ENCODE measurements at regions not wholly inside any gene's neighbourhood (a gene's known extent, or its start where the extent isn't known, plus 50 kb on each side); places are given as distances from the start of the nearest gene placed in this dataset.

- DNase-seq (ENCODE audit: low spot score): no peak
- in situ Hi-C loops (cut with MboI; ENCODE audit: low pct_unique_long_range_greater_than_20kb, low sequenced_read_pairs, unreplicated experiment): no loop called here
- no peak for TF ChIP-seq CTCF (IDR thresholded peaks at IDR 0.05; ENCODE audit: extremely low read depth, insufficient read depth, missing control alignments)
These were observed 747.3 kb upstream of the CELF2 start for GRCh38 chr10:10270126-10271050.

GRCh38 chr10:10271639-10272192 lies 746.0 kb upstream of the CELF2 start:
- DNase-seq (ENCODE audit: low spot score): no peak
- in situ Hi-C loops (cut with MboI; ENCODE audit: low pct_unique_long_range_greater_than_20kb, low sequenced_read_pairs, unreplicated experiment): no loop called here
- no peak for TF ChIP-seq CTCF (IDR thresholded peaks at IDR 0.05; ENCODE audit: extremely low read depth, insufficient read depth, missing control alignments)

GRCh38 chr10:10273661-10274060 lies 744.0 kb upstream of the CELF2 start:
- in situ Hi-C loops (cut with MboI; ENCODE audit: low pct_unique_long_range_greater_than_20kb, low sequenced_read_pairs, unreplicated experiment): no loop called here
- DNase-seq (ENCODE audit: low spot score): no peak
- no peak for TF ChIP-seq CTCF (IDR thresholded peaks at IDR 0.05; ENCODE audit: extremely low read depth, insufficient read depth, missing control alignments)

- TF ChIP-seq CTCF (IDR thresholded peaks at IDR 0.05; ENCODE audit: extremely low read depth, insufficient read depth, missing control alignments): no peak
- in situ Hi-C loops (cut with MboI; ENCODE audit: low pct_unique_long_range_greater_than_20kb, low sequenced_read_pairs, unreplicated experiment): no loop called here
These were observed 737.8 kb upstream of the CELF2 start for GRCh38 chr10:10279906-10280305.

GRCh38 chr10:10292501-10292900 lies 725.2 kb upstream of the CELF2 start:
- no peak for TF ChIP-seq CTCF (IDR thresholded peaks at IDR 0.05; ENCODE audit: extremely low read depth, insufficient read depth, missing control alignments)

More at GRCh38 chr10:10279906-10280305, 737.8 kb upstream of the CELF2 start:
- DNase-seq (ENCODE audit: low spot score): no peak

GRCh38 chr10:10293041-10293440 lies 724.6 kb upstream of the CELF2 start:
- DNase-seq (ENCODE audit: low spot score): no peak
- in situ Hi-C loops (cut with MboI; ENCODE audit: low pct_unique_long_range_greater_than_20kb, low sequenced_read_pairs, unreplicated experiment): no loop called here
- TF ChIP-seq CTCF (IDR thresholded peaks at IDR 0.05; ENCODE audit: extremely low read depth, insufficient read depth, missing control alignments): no peak

More at GRCh38 chr10:10292501-10292900, 725.2 kb upstream of the CELF2 start:
- in situ Hi-C loops (cut with MboI; ENCODE audit: low pct_unique_long_range_greater_than_20kb, low sequenced_read_pairs, unreplicated experiment): no loop called here
- DNase-seq (ENCODE audit: low spot score): no peak

All from GM13977 (cell line).